K562 (cell line): ENCODE measurements at regions not wholly inside any gene's neighbourhood (a gene's known extent, or its start where the extent isn't known, plus 50 kb on each side); places are given as distances from the start of the nearest gene placed in this dataset.

Experiments
- ATAC-seq: fragments of 200-7000 bp; cut with Tn5 transposase; 3 replicates; pipeline ENCODE4 v1.9.1; 2020; ENCODE audit warnings: moderate library complexity
- BruUV-seq: library from RNA; stranded (reverse); fragments of 400-500 nt; replicated peaks from 2 replicates; lab custom pipeline; 2021; lab: Mats Ljungman, UMichigan
- CTCF ChIA-PET: fragments of 300-600 bp; formaldehyde crosslinking; extraction: SDS; loops from one replicate; lab custom pipeline; 2021; ENCODE audit warnings: low intra/inter-chr PET ratio; lab: Yijun Ruan, JAX
- POLR2A ChIA-PET: fragments of 300-600, 350-650 bp; sonication (Branson Sonifier 250); formaldehyde crosslinking; extraction: SDS; loops from one replicate; lab custom pipeline; 2021; ENCODE audit warnings: antibody characterized with exemption, inconsistent platforms; lab: Yijun Ruan, JAX
- DNase-seq, 4 experiments: peaks; one replicate each; pipeline versions ENCODE4 v3.0.0 to v3.0.0-alpha.2; 2011 to 2018; ENCODE audit warnings: low spot score in 3 of 4, mixed read lengths in 3 of 4; ENCODE audit errors: extremely low read depth in 1 of 4
- FAIRE-seq: peaks from 2 replicates; lab custom pipeline; 2011; peaks lifted over from hg19 to GRCh38; lab: Jason Lieb, UNC
- H2AFZ ChIP-seq: 2 replicates; pipeline ENCODE4 v1.6.0; 2011; ENCODE audit warnings: low read depth, low read length, control low read depth, inconsistent platforms
- H3K27ac ChIP-seq: fragments of 200-600 bp; 3 replicates; pipeline ENCODE4 v1.8.0; 2011; ENCODE audit warnings: low read depth, mild to moderate bottlenecking, control low read depth, inconsistent platforms, low read length, moderate library complexity, mixed read lengths; ENCODE audit errors: extremely low read depth
- H3K27me3 ChIP-seq, 2 experiments: fragments of 300-600 bp in 1 of 2; 2 replicates in 1 of 2; 3 replicates in 1 of 2; pipeline versions ENCODE4 v1.6.0 to v1.8.0; 2011; ENCODE audit warnings: inconsistent platforms in 2 of 2, low read length in 2 of 2, mild to moderate bottlenecking in 1 of 2, mixed read lengths in 1 of 2, moderate library complexity in 1 of 2; ENCODE audit not compliant: control insufficient read depth in 2 of 2, insufficient read depth in 2 of 2
- H3K36me3 ChIP-seq: fragments of 300-600 bp; 3 replicates; pipeline ENCODE4 v1.8.0; 2011; ENCODE audit warnings: mild to moderate bottlenecking, low read length, inconsistent platforms; ENCODE audit not compliant: control insufficient read depth, insufficient read depth
- H3K4me1 ChIP-seq, 2 experiments: fragments of 200-600 bp in 1 of 2; replicated peaks in 1 of 2; 2 replicates in 1 of 2; 3 replicates in 1 of 2; pipeline versions ENCODE4 v1.5.1 to v1.8.0; 2011; ENCODE audit warnings: inconsistent platforms in 2 of 2, low read length in 2 of 2, mild to moderate bottlenecking in 1 of 2, mixed read lengths in 1 of 2, moderate library complexity in 1 of 2; ENCODE audit not compliant: control insufficient read depth in 2 of 2, insufficient read depth in 2 of 2
- H3K4me2 ChIP-seq: 2 replicates; pipeline ENCODE4 v1.6.1; 2011; ENCODE audit warnings: low read length, control low read depth, inconsistent platforms, mixed read lengths; ENCODE audit not compliant: insufficient read depth
- H3K4me3 ChIP-seq: fragments of 200-600 bp; sonication (generic), shearing (Covaris generic); 2 replicates; pipeline ENCODE4 v1.5.1; 2016; ENCODE audit warnings: control low read depth, inconsistent platforms
- H3K79me2 ChIP-seq: fragments of 200-600 bp; 3 replicates; pipeline ENCODE4 v1.8.0; 2011; ENCODE audit warnings: low read length, inconsistent platforms; ENCODE audit not compliant: control insufficient read depth, insufficient read depth
- H3K9ac ChIP-seq, 2 experiments: 2 replicates each; pipeline versions ENCODE4 v1.6.0 to v1.6.1; 2011; ENCODE audit warnings: low read depth in 2 of 2, low read length in 2 of 2, control low read depth in 1 of 2, inconsistent platforms in 1 of 2, mild to moderate bottlenecking in 1 of 2, mixed read lengths in 1 of 2; ENCODE audit not compliant: insufficient read depth in 1 of 2
- H3K9me1 ChIP-seq: one replicate; pipeline ENCODE4 v1.6.0; 2011; ENCODE audit warnings: inconsistent platforms, mild to moderate bottlenecking, low read length, moderate library complexity; ENCODE audit not compliant: control insufficient read depth, insufficient read depth
- H3K9me3 ChIP-seq: replicated peaks from 2 replicates; pipeline ENCODE4 v1.5.1; 2011; ENCODE audit warnings: low read depth, low read length, inconsistent platforms; ENCODE audit not compliant: control insufficient read depth, insufficient read depth
- H4K20me1 ChIP-seq: replicated peaks from 2 replicates; pipeline ENCODE4 v1.6.1; 2011; ENCODE audit warnings: low read length, inconsistent platforms, mixed read lengths; ENCODE audit not compliant: control insufficient read depth, insufficient read depth
- HMG20A ChIP-seq: fragments of 450-650 bp; formaldehyde crosslinking; conservative IDR thresholded peaks from 2 replicates; pipeline ENCODE4 v1.4.0; 2020; ENCODE audit warnings: mild to moderate bottlenecking, mixed read lengths
- NCOA6 ChIP-seq: fragments of 450-650 bp; IDR thresholded peaks from 2 replicates; pipeline ENCODE4 v1.6.1; 2017; ENCODE audit warnings: mild to moderate bottlenecking
- WHSC1 ChIP-seq: IDR thresholded peaks from one replicate; pipeline ENCODE4 v1.6.1; 2012; ENCODE audit warnings: low read length, control low read depth, inconsistent platforms
- ZBTB12 ChIP-seq: fragments of 250-450 bp; sonication (Bioruptor Pico); IDR thresholded peaks from 2 replicates; pipeline ENCODE4 v1.4.0; 2020
- ZNF277 ChIP-seq: fragments of 250-450 bp; sonication (Bioruptor Pico); IDR thresholded peaks from 2 replicates; pipeline ENCODE4 v1.8.0; 2022; ENCODE audit warnings: inconsistent platforms, mild to moderate bottlenecking, moderate library complexity, borderline replicate concordance
- ZNF780A ChIP-seq: fragments of 250-450 bp; sonication (Bioruptor Pico); IDR thresholded peaks from 2 replicates; pipeline ENCODE4 v1.5.0; 2021; ENCODE audit warnings: mild to moderate bottlenecking
- WGBS: fragments of 100-300 bp; shearing (Covaris generic); methylation state at CpG from one replicate; pipeline ENCODE4 v1.1.6; 2016; ENCODE audit warnings: low coverage, mixed read lengths; ENCODE audit not compliant: insufficient coverage; ENCODE audit errors: missing lambda C conversion rate; 5-methylcytosine and 5-hydroxymethylcytosine counted together
- in situ Hi-C: fragments of 300-500 bp; cut with MboI; formaldehyde crosslinking; loops from 4 replicates; pipeline ENCODE4 v1.15.0; 2018; ENCODE audit warnings: inconsistent platforms, mixed read lengths
- intact Hi-C: fragments of 100-400 bp; cut with micrococcal nuclease; formaldehyde crosslinking; loops from 2 replicates; pipeline ENCODE4 v1.14.2; 2022

GRCh38 chr1:91621907-91622306, 121.3 kb downstream of the CDC7 start:
- in situ Hi-C loops (no loop called here), intact Hi-C loops (no loop called here)
- CTCF ChIA-PET, result no interaction called here
- 66% methylated on average over 2 of the region's 2 CpGs for WGBS
- H3K27me3 ChIP-seq, result no peaks in the 10 kb centered on the region
- H3K79me2 ChIP-seq, result no peaks in the 10 kb centered on the region
- POLR2A ChIA-PET, result interaction anchor here (0.6 to 1.0 kb wide), 2 partner anchors 12 to 1859 kb away, joined by 3 read pairs; no protein-coding TSS in a partner anchor
- H4K20me1 ChIP-seq, result no peaks in the 10 kb centered on the region
- BruUV-seq, result no TSS peak
- no peak overlapping the region for H3K4me3 ChIP-seq
- no peak overlapping the region for H2AFZ ChIP-seq
- no peaks in the 10 kb centered on the region for H3K9me1 ChIP-seq
- H3K27ac ChIP-seq, result no peak overlapping the region
- H3K9me3 ChIP-seq, result no peaks in the 10 kb centered on the region
- no peaks in the 10 kb centered on the region for H3K4me1 ChIP-seq
- TF ChIP-seq ZNF277 (CRISPR knock-in tag) (no peak), ZNF780A (CRISPR knock-in tag) (no peak), HMG20A (CRISPR knock-in tag) (no peak), ZBTB12 (CRISPR knock-in tag) (no peak), NCOA6 (no peak), WHSC1 (no peak)
- FAIRE-seq, result no peak
- no peaks in the 10 kb centered on the region for H3K36me3 ChIP-seq
- DNase-seq, result no peak
- H3K9ac ChIP-seq, result no peak overlapping the region
- H3K4me2 ChIP-seq, result no peak overlapping the region
- ATAC-seq, result no peak
